Transverse colon (tissue), 4 donors: ENCODE measurements at regions not wholly inside any gene's neighbourhood (a gene's known extent, or its start where the extent isn't known, plus 50 kb on each side); places are given as distances from the start of the nearest gene placed in this dataset.

ENCODE experiments used
- DNase-seq: peaks from one replicate; pipeline ENCODE4 v3.0.0-alpha.2; 2019
- H3K27ac ChIP-seq, 4 donors: fragments of 200-600 bp; sonication (generic); 2 replicates each; pipeline ENCODE4 v1.5.1; 2016 to 2018; ENCODE audit warnings: inconsistent platforms in 4 of 4
- H3K27me3 ChIP-seq: fragments of 200-600 bp; sonication (generic); 2 replicates; pipeline ENCODE4 v1.5.1; 2017; ENCODE audit warnings: inconsistent platforms
- H3K36me3 ChIP-seq, 4 donors: fragments of 200-600 bp; sonication (generic); 2 replicates each; pipeline ENCODE4 v1.5.1; 2017 to 2019; ENCODE audit warnings: inconsistent platforms in 4 of 4
- H3K4me1 ChIP-seq, 4 donors: fragments of 200-600 bp; sonication (generic); 2 replicates each; pipeline ENCODE4 v1.5.1; 2017 to 2020; ENCODE audit warnings: inconsistent platforms in 4 of 4
- H3K4me3 ChIP-seq, 4 donors: fragments of 200-600 bp; sonication (generic); 1 replicate in 1 of 4; 2 replicates in 3 of 4; pipeline versions ENCODE4 v1.5.1 to v1.6.1; 2017 to 2019; ENCODE audit warnings: inconsistent platforms in 4 of 4
- H3K9me3 ChIP-seq, 2 donors: fragments of 200-600 bp; sonication (generic); 2 replicates each; pipeline ENCODE4 v1.5.1; 2017 to 2019; ENCODE audit warnings: inconsistent platforms in 2 of 2
- EP300 ChIP-seq: sonication (generic); formaldehyde crosslinking; IDR thresholded peaks from one replicate; pipeline ENCODE4 v1.6.1; 2017; ENCODE audit warnings: antibody characterized with exemption, low read depth
- POLR2A ChIP-seq: fragments of 450-650 bp; IDR thresholded peaks from one replicate; pipeline ENCODE4 v1.6.1; 2016; ENCODE audit warnings: antibody characterized with exemption, mild to moderate bottlenecking, moderate library complexity
- POLR2AphosphoS5 ChIP-seq, 3 donors: sonication (generic); formaldehyde crosslinking; IDR thresholded peaks; one replicate each; pipeline ENCODE4 v1.6.1; 2016; ENCODE audit warnings: antibody characterized with exemption in 3 of 3
- WGBS, 2 donors: methylation state at CpG; one replicate each; pipeline ENCODE4 v1.1.5; 2018; ENCODE audit warnings: low coverage in 1 of 2; 5-methylcytosine and 5-hydroxymethylcytosine counted together
- in situ Hi-C, 4 donors: fragments of 200-750 bp; cut with MboI; loops; one replicate each; pipeline versions ENCODE4 v1.15.0 to v1.15.1; 2017; ENCODE audit warnings: low sequenced_read_pairs in 3 of 4, low pct_ligation_motif_present in 1 of 4, low pct_unique_long_range_greater_than_20kb in 1 of 4
- intact Hi-C: fragments of 100-400 bp; cut with DNase I; formaldehyde crosslinking; loops from one replicate; pipeline ENCODE4 v1.15.1; 2023; ENCODE audit warnings: low total_unique reads
- TF ChIP-seq, protein P1 (sequence below), 5 experiments: fragments of 200-600 bp in 3 of 5; fragments of 450-650 bp in 2 of 5; sonication (generic) in 3 of 5; IDR thresholded peaks; 1 replicate in 2 of 5; 2 replicates in 3 of 5; pipeline ENCODE4 v1.5.1; 2016 to 2017; ENCODE audit warnings: antibody characterized with exemption in 5 of 5, inconsistent platforms in 3 of 5, mild to moderate bottlenecking in 2 of 5, moderate library complexity in 1 of 5

DNA sequence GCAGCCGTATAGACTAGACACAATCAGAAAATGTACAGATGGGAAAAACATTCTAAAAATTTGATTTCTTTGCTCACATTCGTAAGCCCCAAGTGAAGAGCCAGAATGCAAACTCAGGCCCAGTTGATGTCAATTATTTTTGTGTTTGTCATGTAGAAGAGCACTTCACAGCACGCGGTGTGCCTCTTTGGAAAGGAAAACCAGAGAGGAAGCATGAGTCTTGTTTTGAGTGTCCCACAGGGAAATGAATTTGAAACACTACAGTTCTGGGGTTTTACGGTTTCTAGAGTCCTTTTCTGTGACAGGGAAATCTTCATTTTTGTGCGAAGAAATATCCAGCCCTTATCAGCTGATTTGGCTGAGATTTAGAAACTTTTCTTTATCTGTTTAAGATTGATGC lies 554.6 kb upstream of the BOD1L1 start:
- H3K27ac ChIP-seq = no peak overlapping the region
- peaks cover 0 to 7% (median 2%) of the 10 kb centered on the region in 4 donors for H3K4me1 ChIP-seq
- in situ Hi-C loops = no loop called here
- H3K36me3 ChIP-seq = no peaks in the 10 kb centered on the region
- TF ChIP-seq EP300 (no peak), POLR2AphosphoS5 (IDR thresholded peaks at IDR 0.05) (no peak), POLR2A (no peak)
- TF ChIP-seq, protein P1, sequence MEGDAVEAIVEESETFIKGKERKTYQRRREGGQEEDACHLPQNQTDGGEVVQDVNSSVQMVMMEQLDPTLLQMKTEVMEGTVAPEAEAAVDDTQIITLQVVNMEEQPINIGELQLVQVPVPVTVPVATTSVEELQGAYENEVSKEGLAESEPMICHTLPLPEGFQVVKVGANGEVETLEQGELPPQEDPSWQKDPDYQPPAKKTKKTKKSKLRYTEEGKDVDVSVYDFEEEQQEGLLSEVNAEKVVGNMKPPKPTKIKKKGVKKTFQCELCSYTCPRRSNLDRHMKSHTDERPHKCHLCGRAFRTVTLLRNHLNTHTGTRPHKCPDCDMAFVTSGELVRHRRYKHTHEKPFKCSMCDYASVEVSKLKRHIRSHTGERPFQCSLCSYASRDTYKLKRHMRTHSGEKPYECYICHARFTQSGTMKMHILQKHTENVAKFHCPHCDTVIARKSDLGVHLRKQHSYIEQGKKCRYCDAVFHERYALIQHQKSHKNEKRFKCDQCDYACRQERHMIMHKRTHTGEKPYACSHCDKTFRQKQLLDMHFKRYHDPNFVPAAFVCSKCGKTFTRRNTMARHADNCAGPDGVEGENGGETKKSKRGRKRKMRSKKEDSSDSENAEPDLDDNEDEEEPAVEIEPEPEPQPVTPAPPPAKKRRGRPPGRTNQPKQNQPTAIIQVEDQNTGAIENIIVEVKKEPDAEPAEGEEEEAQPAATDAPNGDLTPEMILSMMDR (IDR thresholded peaks at IDR 0.05) = no peak
- no peak for DNase-seq
- intact Hi-C loops = no loop called here
- 67 to 81% methylated on average over 6 of the region's 6 CpGs for WGBS, 2 donors
- no peaks in the 10 kb centered on the region for H3K27me3 ChIP-seq
- H3K9me3 ChIP-seq = no peaks in the 10 kb centered on the region
- no peak overlapping the region for H3K4me3 ChIP-seq

DNA sequence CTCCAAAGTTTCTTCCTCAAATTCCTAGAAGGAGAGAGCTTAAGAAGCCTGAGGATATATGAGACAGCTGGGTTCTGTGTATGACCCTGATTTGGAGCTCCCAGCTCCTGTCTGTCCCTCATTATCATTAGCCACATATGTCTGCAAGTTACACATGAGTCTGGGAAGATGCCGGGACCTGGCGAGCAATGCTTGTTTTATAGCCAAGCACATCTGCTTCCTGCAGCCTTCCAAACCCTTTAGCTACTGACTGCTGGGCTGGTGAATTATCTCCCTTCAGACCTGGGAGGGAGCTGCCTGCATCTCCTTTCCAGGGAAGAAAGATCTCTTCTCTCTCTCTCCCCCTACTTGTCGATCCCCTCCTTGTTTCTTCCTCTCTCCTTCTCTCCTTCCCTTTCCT lies 556.7 kb upstream of the BOD1L1 start:
- no peaks in the 10 kb centered on the region for H3K9me3 ChIP-seq
- no peak overlapping the region for H3K27ac ChIP-seq
- in situ Hi-C loops = no loop called here
- H3K4me1 ChIP-seq = peaks cover 0 to 7% (median 0%) of the 10 kb centered on the region in 4 donors
- TF ChIP-seq, protein P1 (IDR thresholded peaks at IDR 0.05) = no peak
- TF ChIP-seq POLR2AphosphoS5 (IDR thresholded peaks at IDR 0.05) (no peak), EP300 (no peak), POLR2A (no peak)
- WGBS, 2 donors = 26 to 60% methylated on average over 1 to 3 of the region's 3 CpGs
- no peak overlapping the region for H3K4me3 ChIP-seq
- intact Hi-C loops = no loop called here
- H3K27me3 ChIP-seq = no peaks in the 10 kb centered on the region
- no peak for DNase-seq
- H3K36me3 ChIP-seq = no peaks in the 10 kb centered on the region

DNA sequence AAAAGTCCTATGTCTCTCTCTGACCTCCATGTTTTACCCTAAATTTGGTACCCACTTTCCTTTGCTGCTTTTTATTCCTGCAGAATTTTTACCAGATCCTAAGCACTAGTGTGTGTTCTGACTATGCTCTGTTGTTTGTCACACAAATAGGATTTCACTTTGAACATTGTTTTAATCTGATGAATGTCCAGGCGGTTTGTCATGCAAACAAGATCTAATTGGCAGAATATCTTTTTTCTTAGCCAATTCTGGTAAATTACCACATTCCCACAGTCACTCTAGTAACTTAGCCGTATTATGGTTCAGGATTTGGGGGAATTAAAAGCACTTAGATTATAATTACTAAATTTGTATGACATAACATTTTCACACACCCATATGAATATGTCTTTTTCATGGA lies 557.2 kb upstream of the BOD1L1 start:
- intact Hi-C loops (no loop called here), in situ Hi-C loops (no loop called here)
- H3K4me3 ChIP-seq = no peak overlapping the region
- WGBS, 2 donors = 81 to 85% methylated on average over 2 of the region's 2 CpGs
- no peaks in the 10 kb centered on the region for H3K9me3 ChIP-seq
- no peak for TF ChIP-seq EP300
- TF ChIP-seq POLR2A = no peak
- TF ChIP-seq, protein P1 (IDR thresholded peaks at IDR 0.05) = no peak
- no peak for TF ChIP-seq POLR2AphosphoS5 (IDR thresholded peaks at IDR 0.05)
- H3K4me1 ChIP-seq = peaks cover 0 to 7% (median 0%) of the 10 kb centered on the region in 4 donors
- no peak overlapping the region for H3K27ac ChIP-seq
- H3K36me3 ChIP-seq = no peaks in the 10 kb centered on the region
- no peak for DNase-seq
- H3K27me3 ChIP-seq = no peaks in the 10 kb centered on the region

- in situ Hi-C loops (no loop called here), intact Hi-C loops (no loop called here)
- Histone ChIP-seq H3K4me1 (peaks cover 0 to 7% (median 0%) of the 10 kb centered on the region in 4 donors), H3K27me3 (no peaks in the 10 kb centered on the region), H3K4me3 (no peak overlapping the region), H3K27ac (no peak overlapping the region), H3K9me3 (no peaks in the 10 kb centered on the region), H3K36me3 (no peaks in the 10 kb centered on the region)
- DNase-seq = no peak
- TF ChIP-seq POLR2A (no peak), EP300 (no peak), POLR2AphosphoS5 (IDR thresholded peaks at IDR 0.05) (no peak)
- TF ChIP-seq, protein P1 (IDR thresholded peaks at IDR 0.05) = no peak
These were observed 560.7 kb upstream of the BOD1L1 start for GRCh38 chr4:14188214-14188613.
